GM12878 (cell line): ENCODE measurements at regions not wholly inside any gene's neighbourhood (a gene's known extent, or its start where the extent isn't known, plus 50 kb on each side); places are given as distances from the start of the nearest gene placed in this dataset.

Source experiments
- ATAC-seq: fragments of 200-7000 bp; cut with Tn5 transposase; 3 replicates; pipeline ENCODE4 v1.9.1; 2020; ENCODE audit warnings: mild to moderate bottlenecking, moderate library complexity
- BruUV-seq: library from RNA; stranded (reverse); fragments of 400-500 nt; replicated peaks from 2 replicates; lab custom pipeline; 2021; lab: Mats Ljungman, UMichigan
- CTCF ChIA-PET: fragments of 300-600 bp; sonication (Branson Sonifier 250); formaldehyde crosslinking; extraction: SDS; loops from one replicate; lab custom pipeline; 2021; ENCODE audit warnings: inconsistent platforms; lab: Yijun Ruan, JAX
- POLR2A ChIA-PET: fragments of 350-600 bp; formaldehyde crosslinking; extraction: SDS; loops from one replicate; lab custom pipeline; 2021; ENCODE audit warnings: inconsistent platforms; lab: Charles Lee
- RAD21 ChIA-PET: fragments of 300-600 bp; sonication (Branson Sonifier 250); formaldehyde crosslinking; loops from one replicate; lab custom pipeline; 2023; ENCODE audit warnings: antibody characterized with exemption; ENCODE audit not compliant: unreplicated experiment; lab: Charles Lee
- SMC1A ChIA-PET: fragments of 300-600 bp; sonication (Branson Sonifier 250); formaldehyde crosslinking; loops from one replicate; lab custom pipeline; 2023; ENCODE audit not compliant: unreplicated experiment, uncharacterized antibody; lab: Charles Lee
- DNase-seq: peaks from one replicate; pipeline ENCODE4 v3.0.0-alpha.2; 2011; ENCODE audit warnings: low read depth, low spot score
- FAIRE-seq: peaks from 3 replicates; lab custom pipeline; 2011; peaks lifted over from hg19 to GRCh38; lab: Jason Lieb, UNC
- H2AFZ ChIP-seq: 2 replicates; pipeline ENCODE4 v1.6.0; 2011; ENCODE audit warnings: low read depth, low read length, control low read depth; ENCODE audit not compliant: control insufficient read depth
- H3K27ac ChIP-seq: 2 replicates; pipeline ENCODE4 v1.5.1; 2011; ENCODE audit warnings: control low read depth; ENCODE audit not compliant: control insufficient read depth, insufficient read depth
- H3K27me3 ChIP-seq, 2 experiments: replicated peaks in 1 of 2; 2 replicates each; pipeline versions ENCODE4 v1.6.0 to v1.6.1; 2011; ENCODE audit warnings: low read length in 1 of 2; ENCODE audit not compliant: control insufficient read depth in 2 of 2, insufficient read depth in 2 of 2
- H3K36me3 ChIP-seq, 2 experiments: 2 replicates each; pipeline ENCODE4 v1.5.1; 2011; ENCODE audit warnings: low read length in 1 of 2; ENCODE audit not compliant: control insufficient read depth in 2 of 2, insufficient read depth in 2 of 2
- H3K4me1 ChIP-seq: 2 replicates; pipeline ENCODE4 v1.6.1; 2011; ENCODE audit warnings: mild to moderate bottlenecking, low read length, moderate library complexity, mixed read lengths; ENCODE audit not compliant: control insufficient read depth, insufficient read depth
- H3K4me2 ChIP-seq: 2 replicates; pipeline ENCODE4 v1.6.0; 2011; ENCODE audit warnings: control low read depth; ENCODE audit not compliant: control insufficient read depth, insufficient read depth
- H3K4me3 ChIP-seq: fragments of 200-600 bp; sonication (generic); 2 replicates; pipeline ENCODE4 v1.5.1; 2016
- H3K79me2 ChIP-seq: 2 replicates; pipeline ENCODE4 v1.6.0; 2011; ENCODE audit warnings: low read length; ENCODE audit not compliant: control insufficient read depth, insufficient read depth
- H3K9ac ChIP-seq: 2 replicates; pipeline ENCODE4 v1.8.0; 2011; ENCODE audit warnings: low read length, control low read depth, mixed read lengths; ENCODE audit not compliant: control insufficient read depth, insufficient read depth
- H3K9me3 ChIP-seq: replicated peaks from 3 replicates; pipeline ENCODE4 v1.5.1; 2011; ENCODE audit warnings: mild to moderate bottlenecking, low read length; ENCODE audit not compliant: control insufficient read depth, insufficient read depth
- H4K20me1 ChIP-seq: 2 replicates; pipeline ENCODE4 v1.6.0; 2011; ENCODE audit not compliant: control insufficient read depth, insufficient read depth
- CBX5 ChIP-seq: sonication (generic); IDR thresholded peaks from 2 replicates; pipeline ENCODE4 v1.6.1; 2016; ENCODE audit warnings: low read depth, moderate library complexity, mild to moderate bottlenecking, inconsistent platforms
- CHD4 ChIP-seq: fragments of 200-600 bp; sonication (generic); IDR thresholded peaks from 2 replicates; pipeline ENCODE4 v1.6.1; 2016; ENCODE audit warnings: mild to moderate bottlenecking
- CTCF ChIP-seq, 3 experiments: IDR thresholded peaks in 2 of 3; conservative IDR thresholded peaks in 1 of 3; 2 replicates each; pipeline ENCODE4 v1.5.1; 2011; ENCODE audit warnings: low read depth in 3 of 3, low read length in 3 of 3, mild to moderate bottlenecking in 3 of 3, control low read depth in 2 of 3, moderate library complexity in 2 of 3, inconsistent platforms in 1 of 3, mixed read lengths in 1 of 3; ENCODE audit not compliant: control insufficient read depth in 2 of 3, insufficient read depth in 1 of 3; ENCODE audit errors: extremely low read depth in 1 of 3
- EGR1 ChIP-seq, 2 experiments: IDR thresholded peaks; 1 replicate in 1 of 2; 2 replicates in 1 of 2; pipeline ENCODE4 v1.6.1; 2011 to 2012; ENCODE audit warnings: low read depth in 2 of 2, low read length in 2 of 2, borderline replicate concordance in 1 of 2, mild to moderate bottlenecking in 1 of 2, moderate library complexity in 1 of 2
- FOS ChIP-seq: IDR thresholded peaks from 3 replicates; pipeline ENCODE4 v1.6.1; 2011; ENCODE audit warnings: borderline replicate concordance; ENCODE audit not compliant: insufficient read length; ENCODE audit errors: extremely low read depth
- HDAC2 ChIP-seq: fragments of 200-600 bp; sonication (generic); IDR thresholded peaks from 2 replicates; pipeline ENCODE4 v1.6.1; 2017
- JUNB ChIP-seq: IDR thresholded peaks from 2 replicates; pipeline ENCODE4 v1.6.1; 2016; ENCODE audit warnings: antibody characterized with exemption, mild to moderate bottlenecking
- MTA2 ChIP-seq: fragments of 450-650 bp; IDR thresholded peaks from 2 replicates; pipeline ENCODE4 v1.6.1; 2016; ENCODE audit warnings: low read depth, mild to moderate bottlenecking, moderate library complexity
- MYB ChIP-seq: fragments of 150-350 bp; IDR thresholded peaks from 2 replicates; pipeline ENCODE4 v1.6.1; 2014; ENCODE audit warnings: mild to moderate bottlenecking, low read depth, low read length, borderline replicate concordance
- NFYA ChIP-seq: IDR thresholded peaks from 2 replicates; pipeline ENCODE4 v1.6.1; 2011; ENCODE audit warnings: low read depth, mild to moderate bottlenecking, low read length, improper control_type of control experiment, borderline replicate concordance
- PBX3 ChIP-seq: IDR thresholded peaks from 2 replicates; pipeline ENCODE4 v1.6.1; 2011; ENCODE audit warnings: mild to moderate bottlenecking, low read depth, low read length, moderate library complexity; ENCODE audit not compliant: insufficient replicate concordance
- POLR2A ChIP-seq: IDR thresholded peaks from 2 replicates; pipeline ENCODE4 v1.6.1; 2011; ENCODE audit warnings: low read depth, mild to moderate bottlenecking, low read length
- SMARCA5 ChIP-seq: fragments of 450-650 bp; IDR thresholded peaks from 2 replicates; pipeline ENCODE4 v1.6.1; 2017; ENCODE audit warnings: mild to moderate bottlenecking
- SPI1 ChIP-seq: IDR thresholded peaks from 2 replicates; pipeline ENCODE4 v1.6.1; 2011; ENCODE audit warnings: low read depth, mild to moderate bottlenecking, low read length, moderate library complexity, borderline replicate concordance; ENCODE audit not compliant: insufficient read depth
- STAT1 ChIP-seq: fragments of 450-650 bp; conservative IDR thresholded peaks from 2 replicates; pipeline ENCODE4 v1.6.1; 2014; ENCODE audit warnings: antibody characterized with exemption, mild to moderate bottlenecking
- TAF1 ChIP-seq: IDR thresholded peaks from 2 replicates; pipeline ENCODE4 v1.6.1; 2011; ENCODE audit warnings: mild to moderate bottlenecking, low read depth, low read length, borderline replicate concordance
- WGBS: methylation state at CpG from one replicate; pipeline ENCODE4 v1.1.6; 2016; ENCODE audit warnings: low lambda C conversion rate; ENCODE audit not compliant: insufficient replicate concordance, insufficient coverage; ENCODE audit errors: missing lambda C conversion rate; 5-methylcytosine and 5-hydroxymethylcytosine counted together
- in situ Hi-C: fragments of 300-500 bp; cut with MboI; formaldehyde crosslinking; loops from 9 replicates; pipeline ENCODE4 v1.14.3; 2018; ENCODE audit warnings: mixed read lengths
- intact Hi-C: fragments of 100-400 bp; cut with micrococcal nuclease; formaldehyde crosslinking; loops from one replicate; pipeline ENCODE4 v1.14.2; 2022; ENCODE audit not compliant: unreplicated experiment
- TF ChIP-seq, protein P1 (sequence below): fragments of 450-650 bp; IDR thresholded peaks from 2 replicates; pipeline ENCODE4 v1.6.1; 2018; ENCODE audit warnings: mild to moderate bottlenecking, low read depth, moderate library complexity; ENCODE audit not compliant: partially characterized antibody
- TF ChIP-seq, protein P2 (sequence below): fragments of 450-650 bp; IDR thresholded peaks from 2 replicates; pipeline ENCODE4 v1.6.1; 2018; ENCODE audit warnings: borderline replicate concordance, mild to moderate bottlenecking; ENCODE audit not compliant: partially characterized antibody

DNA sequence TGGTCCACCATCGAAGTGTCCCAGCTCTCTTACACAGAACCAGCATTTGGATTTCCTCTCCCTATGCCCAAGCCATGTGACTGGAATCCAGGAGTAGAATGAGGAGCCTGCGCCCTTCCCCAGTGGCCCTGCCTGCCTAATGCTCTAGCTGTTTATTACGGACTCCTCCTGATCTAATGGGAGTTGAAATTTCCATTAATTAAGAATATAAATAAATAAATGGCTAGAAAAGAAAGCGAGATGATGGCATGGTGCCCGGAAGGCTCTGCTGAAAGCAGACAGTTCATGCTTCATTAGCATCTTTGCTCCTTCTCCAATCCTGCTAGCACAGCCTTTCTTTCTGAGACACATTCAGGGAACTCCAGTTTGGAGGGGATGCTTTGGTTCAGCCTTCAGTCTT is 216.2 kb downstream of the SEC16B start:
- Histone ChIP-seq H3K36me3 (no peaks in the 10 kb centered on the region), H3K27ac (no peak overlapping the region), H3K4me2 (no peak overlapping the region), H3K4me1 (no peaks in the 10 kb centered on the region), H3K9ac (no peak overlapping the region), H3K4me3 (no peak overlapping the region), H3K79me2 (no peaks in the 10 kb centered on the region), H3K27me3 (no peaks in the 10 kb centered on the region), H2AFZ (no peak overlapping the region), H4K20me1 (no peaks in the 10 kb centered on the region), H3K9me3 (no peaks in the 10 kb centered on the region)
- DNase-seq, result no peak
- intact Hi-C loops (no loop called here), in situ Hi-C loops (no loop called here)
- CTCF ChIA-PET, result no interaction called here
- SMC1A ChIA-PET, result interaction anchor here (1.0 kb wide), 1 partner anchor 14 kb away, joined by 3 read pairs; no protein-coding TSS in a partner anchor
- BruUV-seq, result no TSS peak
- no peak for ATAC-seq
- RAD21 ChIA-PET, result no interaction called here
- 5% methylated on average over 5 of the region's 5 CpGs for WGBS
- POLR2A ChIA-PET, result no interaction called here
- no peak for FAIRE-seq
- no peak for TF ChIP-seq MTA2
- TF ChIP-seq POLR2A, result no peak
- TF ChIP-seq EGR1 (IDR thresholded peaks at IDR 0.05; ENCODE audit: borderline replicate concordance in 1 of 2, low read depth in 2 of 2, low read length in 2 of 2), result no peak
- no peak for TF ChIP-seq NFYA
- no peak for TF ChIP-seq CBX5
- TF ChIP-seq MYB, result no peak
- no peak for TF ChIP-seq CHD4
- TF ChIP-seq TAF1, result no peak
- TF ChIP-seq, protein P1, sequence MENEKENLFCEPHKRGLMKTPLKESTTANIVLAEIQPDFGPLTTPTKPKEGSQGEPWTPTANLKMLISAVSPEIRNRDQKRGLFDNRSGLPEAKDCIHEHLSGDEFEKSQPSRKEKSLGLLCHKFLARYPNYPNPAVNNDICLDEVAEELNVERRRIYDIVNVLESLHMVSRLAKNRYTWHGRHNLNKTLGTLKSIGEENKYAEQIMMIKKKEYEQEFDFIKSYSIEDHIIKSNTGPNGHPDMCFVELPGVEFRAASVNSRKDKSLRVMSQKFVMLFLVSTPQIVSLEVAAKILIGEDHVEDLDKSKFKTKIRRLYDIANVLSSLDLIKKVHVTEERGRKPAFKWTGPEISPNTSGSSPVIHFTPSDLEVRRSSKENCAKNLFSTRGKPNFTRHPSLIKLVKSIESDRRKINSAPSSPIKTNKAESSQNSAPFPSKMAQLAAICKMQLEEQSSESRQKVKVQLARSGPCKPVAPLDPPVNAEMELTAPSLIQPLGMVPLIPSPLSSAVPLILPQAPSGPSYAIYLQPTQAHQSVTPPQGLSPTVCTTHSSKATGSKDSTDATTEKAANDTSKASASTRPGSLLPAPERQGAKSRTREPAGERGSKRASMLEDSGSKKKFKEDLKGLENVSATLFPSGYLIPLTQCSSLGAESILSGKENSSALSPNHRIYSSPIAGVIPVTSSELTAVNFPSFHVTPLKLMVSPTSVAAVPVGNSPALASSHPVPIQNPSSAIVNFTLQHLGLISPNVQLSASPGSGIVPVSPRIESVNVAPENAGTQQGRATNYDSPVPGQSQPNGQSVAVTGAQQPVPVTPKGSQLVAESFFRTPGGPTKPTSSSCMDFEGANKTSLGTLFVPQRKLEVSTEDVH, result no peak
- no peak for TF ChIP-seq SPI1
- no peak for TF ChIP-seq HDAC2
- TF ChIP-seq, protein P2, sequence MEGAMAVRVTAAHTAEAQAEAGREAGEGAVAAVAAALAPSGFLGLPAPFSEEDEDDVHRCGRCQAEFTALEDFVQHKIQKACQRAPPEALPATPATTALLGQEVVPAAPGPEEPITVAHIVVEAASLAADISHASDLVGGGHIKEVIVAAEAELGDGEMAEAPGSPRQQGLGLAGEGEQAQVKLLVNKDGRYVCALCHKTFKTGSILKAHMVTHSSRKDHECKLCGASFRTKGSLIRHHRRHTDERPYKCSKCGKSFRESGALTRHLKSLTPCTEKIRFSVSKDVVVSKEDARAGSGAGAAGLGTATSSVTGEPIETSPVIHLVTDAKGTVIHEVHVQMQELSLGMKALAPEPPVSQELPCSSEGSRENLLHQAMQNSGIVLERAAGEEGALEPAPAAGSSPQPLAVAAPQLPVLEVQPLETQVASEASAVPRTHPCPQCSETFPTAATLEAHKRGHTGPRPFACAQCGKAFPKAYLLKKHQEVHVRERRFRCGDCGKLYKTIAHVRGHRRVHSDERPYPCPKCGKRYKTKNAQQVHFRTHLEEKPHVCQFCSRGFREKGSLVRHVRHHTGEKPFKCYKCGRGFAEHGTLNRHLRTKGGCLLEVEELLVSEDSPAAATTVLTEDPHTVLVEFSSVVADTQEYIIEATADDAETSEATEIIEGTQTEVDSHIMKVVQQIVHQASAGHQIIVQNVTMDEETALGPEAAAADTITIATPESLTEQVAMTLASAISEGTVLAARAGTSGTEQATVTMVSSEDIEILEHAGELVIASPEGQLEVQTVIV, result no peak
- no peak for TF ChIP-seq FOS
- TF ChIP-seq SMARCA5, result no peak
- no peak for TF ChIP-seq PBX3
- TF ChIP-seq STAT1, result no peak
- no peak for TF ChIP-seq JUNB
- TF ChIP-seq CTCF (IDR thresholded peaks at IDR 0.05 in 2 of 3, conservative IDR thresholded peaks at IDR 0.05 in 1 of 3; ENCODE audit: control insufficient read depth in 2 of 3, extremely low read depth in 1 of 3, insufficient read depth in 1 of 3, low read depth in 3 of 3, low read length in 3 of 3), result no peak
